C4-2B (cell line): ENCODE measurements at regions not wholly inside any gene's neighbourhood (a gene's known extent, or its start where the extent isn't known, plus 50 kb on each side); places are given as distances from the start of the nearest gene placed in this dataset.

Experiments
- H3K27ac ChIP-seq: fragments of 450-650 bp; 2 replicates; pipeline ENCODE4 v1.5.1; 2017
- CTCF ChIP-seq: fragments of 450-650 bp; conservative IDR thresholded peaks from 2 replicates; pipeline ENCODE4 v1.5.1; 2017; ENCODE audit warnings: mild to moderate bottlenecking
- ZFX ChIP-seq: fragments of 450-650 bp; IDR thresholded peaks from 2 replicates; pipeline ENCODE4 v1.6.1; 2017

DNA sequence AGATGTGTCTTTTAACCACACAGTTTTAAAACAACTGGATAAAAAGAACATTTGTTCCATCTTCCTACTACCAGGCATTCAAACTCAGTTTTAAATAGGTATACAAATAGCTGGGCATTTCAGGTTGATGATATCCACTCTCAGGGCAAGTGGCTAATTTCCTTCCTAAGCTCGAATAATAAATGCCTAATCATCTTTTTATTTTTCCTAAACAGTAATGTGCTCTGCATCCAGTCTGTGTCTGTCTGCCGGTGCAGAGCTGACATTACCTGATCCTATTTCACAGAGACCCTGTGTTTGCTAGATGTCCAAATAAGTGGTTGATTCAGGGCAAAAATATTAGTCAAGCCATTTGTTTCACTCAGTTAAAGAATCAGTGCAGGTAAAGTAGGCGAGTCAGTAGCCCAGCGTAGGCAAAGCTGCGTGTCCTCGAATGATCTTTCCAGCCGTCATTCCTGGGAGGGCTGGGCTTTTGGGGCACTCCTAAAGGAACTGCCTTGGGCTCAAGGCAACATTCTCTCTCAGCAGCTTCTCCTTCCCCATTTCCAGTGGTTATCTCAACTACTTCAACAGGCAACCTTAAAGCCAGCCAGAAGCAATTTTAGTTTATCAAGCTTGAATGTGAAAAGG is 74.2 kb upstream of the BMP2 start:
- TF ChIP-seq CTCF (no peak), ZFX (no peak)

DNA sequence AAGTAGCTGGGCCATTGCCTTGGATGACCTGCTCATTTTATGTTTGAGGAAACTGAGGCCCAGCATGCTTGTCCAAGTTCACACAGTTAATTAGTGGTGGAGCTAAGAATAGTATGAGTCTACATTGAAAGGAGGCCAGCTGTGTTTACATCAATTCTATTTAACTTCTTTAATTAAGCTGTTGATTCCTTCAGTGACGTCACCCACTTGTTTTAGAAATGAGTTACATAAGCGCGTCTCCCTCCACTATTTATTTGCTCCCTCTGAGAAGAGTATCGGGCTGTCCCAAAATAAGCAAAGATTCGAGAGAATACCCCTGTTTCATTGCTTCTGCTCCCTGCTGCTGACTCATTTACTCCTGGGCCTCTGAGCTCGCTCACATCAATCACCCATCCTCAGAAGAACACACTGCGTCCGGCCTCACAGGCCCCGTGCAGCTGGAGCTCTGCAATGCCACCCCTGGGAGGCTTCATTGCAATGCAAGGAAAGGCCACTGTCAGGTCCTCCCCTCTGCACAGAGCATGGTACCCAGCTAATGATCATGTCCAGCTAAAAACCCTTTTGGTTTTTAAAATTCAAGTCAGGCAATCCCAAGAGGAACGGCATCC is 74.8 kb upstream of the BMP2 start:
- TF ChIP-seq ZFX (no peak), CTCF (no peak)
- no peak overlapping the region for H3K27ac ChIP-seq

More for the DNA sequence above, 74.2 kb upstream of the BMP2 start:
- H3K27ac ChIP-seq, result no peak overlapping the region

GRCh38 chr20:6691516-6691915 is 76.0 kb upstream of the BMP2 start:
- TF ChIP-seq ZFX, result no peak
- no peak for TF ChIP-seq CTCF
- H3K27ac ChIP-seq, result no peak overlapping the region

- H3K27ac ChIP-seq, result no peak overlapping the region
- TF ChIP-seq CTCF, result no peak
- TF ChIP-seq ZFX, result no peak
Measured at GRCh38 chr20:6689339-6689973, 78.0 kb upstream of the BMP2 start.

GRCh38 chr20:6686171-6686570 is 81.3 kb upstream of the BMP2 start:
- no peak overlapping the region for H3K27ac ChIP-seq
- TF ChIP-seq ZFX (no peak), CTCF (no peak)

- TF ChIP-seq CTCF (no peak), ZFX (no peak)
- H3K27ac ChIP-seq, result no peak overlapping the region
Measured at GRCh38 chr20:6685626-6686025, 81.9 kb upstream of the BMP2 start.

- no peak overlapping the region for H3K27ac ChIP-seq
- no peak for TF ChIP-seq ZFX
- TF ChIP-seq CTCF, result no peak
Measured at GRCh38 chr20:6685181-6685582, 82.3 kb upstream of the BMP2 start.
